ENCODE measurements at regions not wholly inside any gene's neighbourhood (a gene's known extent, or its start where the extent isn't known, plus 50 kb on each side); places are given as distances from the start of the nearest gene placed in this dataset.
A peak's percentile ranks its signal among the peaks of the same experiment; 100 is the strongest.

- DNase-seq, result no peak
Observed at GRCh38 chrX:139120760-139121159, 409.2 kb upstream of the FGF13 start.

DNA sequence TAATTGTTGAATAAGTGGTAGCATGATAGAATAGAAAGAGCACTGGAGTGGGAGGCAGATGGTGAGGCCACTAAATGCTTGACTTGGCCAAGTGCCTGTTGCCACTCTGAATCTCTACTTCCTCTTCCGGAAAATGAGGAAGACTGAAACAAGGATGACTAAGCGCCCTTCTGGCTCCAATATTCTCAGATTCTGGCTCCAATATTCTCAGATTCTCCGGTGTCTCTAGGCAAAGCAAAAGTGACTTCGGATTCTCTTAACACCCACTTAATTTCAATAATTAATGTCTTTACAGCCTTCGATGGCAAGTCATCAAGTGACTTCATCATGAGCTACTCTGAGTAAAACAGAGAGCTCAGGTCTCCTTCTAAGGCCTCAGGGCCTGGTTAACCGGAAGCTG, 402.2 kb upstream of the FGF13 start:
- DNase-seq, result no peak

- no peak for DNase-seq
Observed at GRCh38 chrX:139112432-139112831, 400.9 kb upstream of the FGF13 start.

DNA sequence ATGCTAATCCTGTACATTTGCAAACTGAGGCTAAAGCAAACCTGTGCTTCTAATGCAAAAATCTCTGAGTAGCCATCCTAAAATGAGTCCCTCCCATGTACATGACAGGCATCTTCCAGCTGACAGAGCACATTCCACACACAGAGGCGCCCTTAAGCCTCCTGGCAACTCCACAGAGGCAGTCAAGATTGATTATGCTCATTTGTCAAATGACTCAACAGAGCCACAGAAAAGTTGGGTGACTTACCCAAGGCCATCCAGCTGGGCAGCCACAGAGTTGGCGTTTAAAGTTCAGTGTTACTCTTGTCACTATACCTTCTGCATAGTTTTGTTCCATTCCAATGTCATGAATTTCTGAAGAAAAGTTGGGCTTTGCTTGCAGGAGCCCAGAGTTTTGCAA, 394.6 kb upstream of the FGF13 start:
- no peak for DNase-seq

DNA sequence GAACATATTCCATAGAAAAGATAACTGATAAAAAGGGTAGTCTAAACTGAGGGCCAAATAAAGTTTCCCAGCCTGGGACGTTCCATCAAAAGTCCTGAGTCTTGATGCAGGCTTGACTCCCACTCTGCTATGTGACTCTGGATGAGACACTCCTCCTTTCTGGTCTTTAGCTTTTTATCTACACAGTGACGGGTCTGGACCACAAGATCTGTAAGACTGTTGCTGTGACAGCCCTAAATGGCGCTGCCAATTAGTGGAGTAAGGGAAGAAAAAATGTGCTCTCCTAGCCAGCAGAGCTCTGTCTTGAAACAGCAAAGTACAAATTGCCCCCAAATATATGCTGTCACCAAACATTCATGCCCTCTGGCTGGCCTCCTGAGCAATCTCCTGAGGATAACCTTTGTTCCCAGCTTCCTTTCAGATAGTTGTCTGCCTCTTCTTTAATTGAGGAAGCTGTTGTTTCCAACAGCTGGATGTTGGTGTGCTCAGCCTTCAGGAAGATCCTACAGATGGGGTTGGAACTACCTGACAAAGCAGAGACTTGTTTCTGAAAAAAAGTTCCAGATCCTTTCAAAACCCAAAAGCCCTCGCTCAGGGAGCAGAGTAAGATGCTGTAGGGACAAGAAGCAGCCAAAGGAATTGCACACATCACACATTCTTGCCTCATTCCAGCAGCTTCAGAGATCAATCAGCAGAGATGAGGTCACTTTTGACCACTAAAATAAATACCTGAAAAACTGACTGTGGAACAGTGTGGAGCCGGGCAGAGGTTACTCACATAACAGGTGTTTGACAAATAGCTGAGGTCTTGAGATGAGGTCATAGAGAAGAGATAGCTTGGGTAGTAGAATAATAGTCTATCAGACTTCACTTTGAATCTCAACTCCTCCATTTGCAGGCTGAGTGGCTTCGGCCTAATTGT, 383.4 kb upstream of the FGF13 start:
- no peak for DNase-seq

DNA sequence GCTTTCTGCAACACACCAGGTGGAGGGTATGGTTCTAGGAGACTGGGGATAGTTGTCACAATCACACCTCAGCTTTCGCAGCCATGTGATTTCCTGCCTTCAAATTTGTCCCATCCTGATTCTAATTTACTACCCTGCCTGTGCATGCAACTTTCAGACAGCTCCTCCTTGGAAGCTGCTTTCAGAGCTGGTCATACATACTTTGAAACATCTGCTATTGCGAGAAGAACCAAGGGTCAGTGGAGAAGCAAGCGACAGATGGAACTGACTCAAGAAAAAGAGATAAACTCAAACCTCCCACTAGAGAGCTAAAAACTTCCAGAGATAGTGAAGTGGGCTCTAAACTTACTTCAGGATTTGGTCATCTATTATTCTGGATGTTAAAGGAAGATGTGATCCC, 381.7 kb upstream of the FGF13 start:
- DNase-seq, result no peak

DNA sequence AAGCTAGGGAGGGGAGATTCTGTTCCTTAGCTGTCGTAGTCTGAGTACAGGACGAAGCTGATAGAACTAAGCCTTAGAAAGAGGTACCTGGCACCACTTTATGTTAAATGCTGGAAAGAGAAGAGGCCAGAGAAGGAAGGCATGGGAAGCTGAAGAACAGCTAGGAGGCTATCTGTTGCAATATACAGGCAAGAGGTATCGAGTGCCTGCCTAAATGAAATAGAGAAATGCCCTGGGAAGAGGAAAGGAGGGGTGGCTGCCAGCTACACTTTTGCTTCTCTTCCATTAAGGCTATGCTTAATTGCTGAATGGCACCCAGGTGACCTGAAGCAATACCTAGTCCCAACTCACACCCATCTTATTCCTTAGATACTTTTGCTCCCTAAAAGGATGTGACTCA, 380.4 kb upstream of the FGF13 start:
- DNase-seq, result no peak

- DNase-seq, result no peak
Observed at GRCh38 chrX:139091066-139091465, 379.5 kb upstream of the FGF13 start.

GRCh38 chrX:139086246-139086645, 374.7 kb upstream of the FGF13 start:
- no peak for DNase-seq

DNA sequence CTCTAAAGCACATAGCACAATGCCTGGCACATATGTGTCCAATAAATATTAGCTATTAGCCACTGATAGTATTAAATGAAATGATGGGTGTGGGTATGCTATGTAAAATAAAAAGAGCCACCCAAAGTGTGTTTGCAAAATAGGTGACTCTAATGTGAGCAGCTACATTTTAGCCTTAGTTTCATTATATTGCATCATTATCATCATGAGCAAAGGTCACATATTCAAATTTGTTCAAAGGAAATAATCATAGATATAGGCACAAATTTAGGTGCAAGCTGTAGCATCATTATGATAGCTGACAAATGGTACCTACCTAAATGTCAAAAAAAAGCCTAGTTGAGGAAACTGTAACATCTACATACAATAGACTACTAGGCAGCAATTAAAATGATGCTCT, 373.9 kb upstream of the FGF13 start:
- no peak for DNase-seq

GRCh38 chrX:139083191-139083590, 371.7 kb upstream of the FGF13 start:
- DNase-seq, result no peak

DNA sequence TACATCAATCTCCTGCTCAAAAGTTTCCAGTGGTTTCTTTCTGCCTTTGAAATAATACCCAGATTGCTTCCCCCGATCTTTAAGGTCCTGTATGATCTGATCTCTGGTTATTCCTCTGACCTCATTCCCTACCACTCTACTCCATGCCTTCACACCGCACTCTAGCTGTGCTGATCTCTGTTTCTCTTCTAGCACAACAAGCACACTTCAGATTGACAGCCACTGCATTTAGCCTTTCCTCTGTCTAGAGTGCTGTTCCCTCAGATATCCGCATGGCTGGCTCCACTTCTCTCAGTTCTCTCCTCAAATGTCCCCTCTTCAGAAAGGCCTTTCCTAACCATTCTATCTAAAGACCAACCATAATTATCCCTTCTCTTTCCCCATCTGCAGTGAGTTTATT, 370.4 kb upstream of the FGF13 start:
- no peak for DNase-seq

DNA sequence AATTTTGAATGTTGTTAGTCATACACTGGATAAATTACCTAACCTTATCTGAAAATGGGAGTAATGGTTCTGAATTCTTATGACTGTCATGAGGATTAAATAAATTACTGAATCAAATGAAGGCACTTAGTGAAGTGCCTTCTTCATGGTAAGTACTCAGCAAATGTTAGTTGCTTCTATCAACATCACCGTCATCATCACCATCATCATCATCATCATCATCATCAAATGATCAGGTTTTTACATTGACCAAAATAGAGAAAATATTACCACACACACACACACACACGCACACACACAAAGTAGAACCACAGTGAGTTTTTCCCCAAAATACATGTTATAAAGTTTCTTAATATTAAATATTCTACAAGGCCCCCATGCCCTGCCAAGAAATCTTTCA, 368.3 kb upstream of the FGF13 start:
- DNase-seq, result no peak

DNA sequence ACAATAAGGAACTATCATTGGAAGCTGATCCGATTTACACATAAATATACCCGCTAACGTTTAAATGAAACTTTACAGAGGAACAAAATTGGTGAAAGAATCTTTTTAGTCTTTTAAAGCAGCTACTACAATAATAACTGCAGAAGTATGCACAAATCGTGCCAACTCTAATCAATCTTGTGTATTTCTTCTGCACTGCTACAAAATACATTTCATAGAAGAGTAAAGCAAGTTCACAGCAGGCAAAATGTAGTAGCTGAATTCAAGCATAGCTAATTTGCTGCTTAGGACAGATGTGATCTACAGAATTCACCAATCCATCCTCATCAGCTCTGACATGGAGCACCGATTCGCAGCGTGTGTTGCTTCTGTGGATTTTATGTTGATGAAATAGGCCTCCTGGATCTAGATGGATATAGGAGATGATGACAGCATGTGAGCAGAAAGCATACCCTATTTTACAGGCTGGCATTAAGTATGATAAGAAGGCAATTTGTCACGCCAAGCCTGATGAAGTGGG, 367.3 kb upstream of the FGF13 start:
- DNase-seq, result no peak

DNA sequence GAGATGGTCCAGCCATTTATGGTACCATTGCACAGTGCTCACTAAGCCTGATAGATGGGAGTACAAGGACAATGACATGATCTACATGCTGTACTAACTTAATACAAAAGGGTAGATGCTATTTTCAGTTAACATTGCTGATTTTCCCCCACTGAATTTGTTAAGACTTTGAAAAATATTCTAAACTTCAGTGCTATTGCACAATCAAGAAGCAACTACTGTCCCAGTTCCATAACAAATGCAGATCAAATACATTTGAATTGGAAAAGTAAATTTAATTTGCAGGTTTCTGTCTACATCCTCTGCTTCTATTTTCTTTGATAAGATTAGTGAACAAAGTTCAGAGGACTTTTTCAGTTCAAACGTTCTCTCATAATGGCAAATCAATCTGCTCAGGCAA, 366.8 kb upstream of the FGF13 start:
- no peak for DNase-seq

DNA sequence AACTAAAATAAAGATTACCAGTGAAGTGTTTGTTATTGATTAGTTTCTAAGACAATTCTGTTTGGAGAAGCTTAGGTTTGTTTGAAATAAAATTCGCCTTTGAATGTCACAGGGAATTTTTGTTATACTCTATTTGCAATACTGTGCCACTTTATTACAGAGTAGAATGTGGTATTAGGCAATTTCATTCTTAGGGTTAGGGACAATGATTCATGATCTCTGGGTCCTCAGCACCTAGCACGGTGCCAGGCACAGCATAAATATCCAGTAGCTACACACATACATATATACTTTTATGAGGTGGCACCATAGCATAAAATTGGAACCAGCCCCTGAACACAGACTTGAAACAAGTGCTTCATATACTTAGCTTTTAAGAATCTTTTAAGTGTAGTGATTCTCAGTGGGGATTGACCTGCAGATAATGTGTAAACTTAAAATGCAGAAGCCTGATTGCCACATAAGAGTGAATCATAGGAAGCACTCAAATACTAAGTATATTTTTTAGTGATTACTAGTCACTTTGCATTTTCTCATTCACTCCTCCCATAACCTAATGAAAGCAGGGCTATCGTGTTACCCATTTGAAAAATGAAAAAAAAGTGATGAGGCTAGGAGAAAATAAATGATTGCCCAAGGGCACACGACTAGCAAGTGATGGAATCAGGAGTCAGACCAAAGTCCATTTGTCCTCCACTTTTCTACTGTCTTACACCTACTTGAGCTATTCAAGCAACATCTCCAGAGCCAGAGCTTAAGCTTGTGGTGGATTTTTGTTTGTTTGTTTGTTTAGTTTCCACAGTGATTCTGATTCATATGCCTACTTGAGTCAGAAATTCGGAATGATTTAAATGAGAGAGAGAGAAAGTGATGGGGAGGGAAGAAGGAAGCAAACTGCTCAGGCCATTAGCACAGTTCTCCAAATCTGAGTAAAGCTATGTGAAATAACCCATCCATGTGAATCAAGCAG, 366.0 kb upstream of the FGF13 start:
- no peak for DNase-seq

DNA sequence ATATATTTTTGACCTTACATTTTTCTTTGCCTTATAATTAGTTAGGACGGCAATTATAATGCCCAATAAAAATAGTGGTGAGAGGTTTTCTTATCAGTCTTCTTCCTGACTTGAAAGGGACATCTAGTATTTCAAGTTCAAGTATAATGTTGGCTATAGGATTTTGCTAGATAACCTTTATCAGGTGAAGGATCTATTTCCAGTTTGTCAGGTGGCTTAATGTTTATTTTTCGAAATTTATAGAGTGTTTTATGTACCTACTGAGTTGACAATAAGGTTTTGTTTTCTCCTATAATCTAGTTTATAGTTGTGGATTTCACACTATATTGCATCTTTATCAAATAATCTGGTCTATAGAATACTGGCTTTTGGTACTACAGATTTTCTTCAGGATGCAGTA, 351.8 kb upstream of the FGF13 start:
- no peak for DNase-seq

- DNase-seq, result peak; percentile 31
Observed at GRCh38 chrX:139058831-139059495, 347.4 kb upstream of the FGF13 start.

DNA sequence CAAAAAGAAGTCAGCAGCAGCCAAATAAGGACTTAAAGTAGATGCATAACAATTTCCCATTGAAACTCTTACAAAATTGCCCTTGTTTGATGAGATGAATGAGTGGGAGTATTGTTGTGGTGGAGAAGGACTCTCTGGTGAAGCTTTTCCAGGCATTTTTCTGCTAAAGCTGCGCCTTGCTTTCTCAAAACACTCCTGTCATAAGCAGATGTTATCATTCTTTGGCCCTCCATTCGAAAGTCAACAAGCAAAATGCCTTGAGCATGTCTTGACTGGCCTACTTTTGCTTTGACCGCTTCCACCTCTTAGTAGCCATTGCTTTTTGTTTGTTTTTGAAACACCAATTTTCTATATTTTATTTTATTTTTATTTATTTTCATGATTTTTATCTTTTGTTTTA, 340.9 kb upstream of the FGF13 start:
- no peak for DNase-seq

DNA sequence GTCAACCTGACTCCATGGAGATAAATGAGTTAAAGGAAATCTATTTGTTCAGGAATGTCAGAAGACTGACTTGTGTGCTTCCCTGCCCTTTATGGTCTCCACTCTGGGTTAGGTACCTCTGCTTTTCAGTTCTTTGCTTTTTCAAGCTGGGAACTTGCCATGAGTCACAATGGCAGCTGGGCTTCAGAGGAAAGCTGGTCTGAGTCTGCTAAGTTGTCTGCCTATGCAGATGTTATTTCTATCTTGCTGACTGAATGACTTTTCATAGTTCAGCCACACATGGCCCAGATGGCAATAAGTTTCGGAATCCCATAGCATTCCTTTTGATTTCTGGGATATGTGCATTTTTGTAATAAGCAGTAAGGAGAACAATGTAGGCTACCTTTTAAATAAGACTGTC, 337.9 kb upstream of the FGF13 start:
- DNase-seq, result no peak

DNA sequence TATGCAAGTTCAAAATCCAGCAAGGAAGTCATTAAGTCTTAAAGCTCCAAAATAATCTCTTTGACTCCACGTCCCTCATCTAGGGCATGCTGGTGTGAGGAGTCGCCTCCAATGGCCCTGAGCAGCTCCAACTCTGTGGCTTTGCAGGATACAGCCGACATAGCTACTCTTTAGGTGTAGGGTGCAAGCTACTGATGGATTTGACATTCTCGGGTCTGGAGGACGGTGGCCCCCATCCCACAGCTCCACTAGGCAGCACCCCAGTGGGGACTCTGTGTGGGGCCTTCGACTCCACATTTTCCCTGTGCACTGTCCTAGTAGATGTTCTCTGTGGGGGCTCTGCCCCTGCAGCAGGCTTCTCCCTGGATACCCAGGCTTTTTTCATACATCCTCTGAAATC, 333.2 kb upstream of the FGF13 start:
- no peak for DNase-seq

- DNase-seq, result peak; percentile 22
Observed at GRCh38 chrX:139039041-139039440, 327.5 kb upstream of the FGF13 start.

All from renal pelvis (tissue), 1 donor.